Astrocyte (in vitro differentiated cells and primary cell): ENCODE measurements at regions not wholly inside any gene's neighbourhood (a gene's known extent, or its start where the extent isn't known, plus 50 kb on each side); places are given as distances from the start of the nearest gene placed in this dataset.
A peak's percentile ranks its signal among the peaks of the same experiment; 100 is the strongest.

Experiments used
- DNase-seq: peaks from one replicate; pipeline ENCODE4 v3.0.0-alpha.2; 2010; ENCODE audit warnings: low read depth
- FAIRE-seq: peaks from 2 replicates; lab custom pipeline; 2011; peaks lifted over from hg19 to GRCh38; lab: Jason Lieb, UNC
- H2AFZ ChIP-seq: 2 replicates; pipeline ENCODE4 v1.6.0; 2012; ENCODE audit warnings: low read depth, low read length, inconsistent platforms
- H3K27ac ChIP-seq: 2 replicates; pipeline ENCODE4 v1.5.1; 2011; ENCODE audit warnings: low read depth, low read length, inconsistent platforms
- H3K27me3 ChIP-seq: 2 replicates; pipeline ENCODE4 v1.6.0; 2011; ENCODE audit warnings: low read length, inconsistent platforms; ENCODE audit not compliant: insufficient read depth
- H3K36me3 ChIP-seq: 2 replicates; pipeline ENCODE4 v1.5.1; 2011; ENCODE audit warnings: low read length, inconsistent platforms; ENCODE audit not compliant: insufficient read depth
- H3K4me1 ChIP-seq: 2 replicates; pipeline ENCODE4 v1.5.1; 2011; ENCODE audit warnings: low read length, inconsistent platforms; ENCODE audit not compliant: insufficient read depth
- H3K4me2 ChIP-seq: 2 replicates; pipeline ENCODE4 v1.6.0; 2012; ENCODE audit warnings: low read length, inconsistent platforms
- H3K4me3 ChIP-seq: 2 replicates; pipeline ENCODE4 v1.5.1; 2011; ENCODE audit warnings: low read depth, mild to moderate bottlenecking, low read length, inconsistent platforms; ENCODE audit not compliant: insufficient read depth
- H3K79me2 ChIP-seq: 2 replicates; pipeline ENCODE4 v1.6.0; 2012; ENCODE audit warnings: mild to moderate bottlenecking, low read length, inconsistent platforms; ENCODE audit not compliant: insufficient read depth
- H3K9ac ChIP-seq: 2 replicates; pipeline ENCODE4 v1.6.0; 2012; ENCODE audit warnings: mild to moderate bottlenecking, low read length, inconsistent platforms
- H3K9me3 ChIP-seq: 2 replicates; pipeline ENCODE4 v1.5.1; 2012; ENCODE audit warnings: low read depth, mild to moderate bottlenecking, low read length, inconsistent platforms; ENCODE audit not compliant: insufficient read depth
- H4K20me1 ChIP-seq: 2 replicates; pipeline ENCODE4 v1.6.0; 2012; ENCODE audit warnings: low read length, inconsistent platforms; ENCODE audit not compliant: insufficient read depth
- H3K27ac Mint-ChIP-seq: one replicate; pipeline ENCODE4 v1.8.0; 2021; ENCODE audit warnings: mild to moderate bottlenecking, mixed read lengths; ENCODE audit not compliant: unreplicated experiment
- H3K27me3 Mint-ChIP-seq: one replicate; pipeline ENCODE4 v1.8.0; 2021; ENCODE audit warnings: low read depth, mixed read lengths; ENCODE audit not compliant: unreplicated experiment
- H3K36me3 Mint-ChIP-seq: one replicate; pipeline ENCODE4 v1.8.0; 2021; ENCODE audit warnings: low read depth, mixed read lengths; ENCODE audit not compliant: unreplicated experiment
- H3K4me1 Mint-ChIP-seq: one replicate; pipeline ENCODE4 v1.8.0; 2021; ENCODE audit warnings: low read depth, mixed read lengths; ENCODE audit not compliant: unreplicated experiment
- H3K4me3 Mint-ChIP-seq: one replicate; pipeline ENCODE4 v1.8.0; 2021; ENCODE audit warnings: mild to moderate bottlenecking, moderate library complexity, mixed read lengths; ENCODE audit not compliant: unreplicated experiment
- H3K9me3 Mint-ChIP-seq: one replicate; pipeline ENCODE4 v1.8.0; 2021; ENCODE audit warnings: mild to moderate bottlenecking, mixed read lengths; ENCODE audit not compliant: unreplicated experiment
- CTCF ChIP-seq: IDR thresholded peaks from 2 replicates; pipeline ENCODE4 v1.5.1; 2011; ENCODE audit warnings: low read depth, mild to moderate bottlenecking, inconsistent platforms, low read length, moderate library complexity; ENCODE audit not compliant: insufficient read depth
- EZH2 ChIP-seq: IDR thresholded peaks from 2 replicates; pipeline ENCODE4 v1.6.1; 2012; ENCODE audit warnings: mild to moderate bottlenecking, low read length, inconsistent platforms; ENCODE audit not compliant: insufficient read depth

- no peak overlapping the region for H3K27ac ChIP-seq
- H3K4me3 Mint-ChIP-seq = no peak overlapping the region
- no peak overlapping the region for H3K4me2 ChIP-seq
- peak overlapping the region; percentile 15 for H3K27ac Mint-ChIP-seq
- peaks cover 3% of the 10 kb centered on the region for H3K4me1 Mint-ChIP-seq
- H3K9me3 ChIP-seq = no peaks in the 10 kb centered on the region
- no peak overlapping the region for H3K4me3 ChIP-seq
- DNase-seq = peak; percentile 40
- no peaks in the 10 kb centered on the region for H3K4me1 ChIP-seq
- no peak overlapping the region for H2AFZ ChIP-seq
- no peaks in the 10 kb centered on the region for H3K79me2 ChIP-seq
- no peaks in the 10 kb centered on the region for H4K20me1 ChIP-seq
- TF ChIP-seq EZH2 (no peak), CTCF (no peak)
- no peaks in the 10 kb centered on the region for H3K36me3 ChIP-seq
- H3K36me3 Mint-ChIP-seq = no peaks in the 10 kb centered on the region
- H3K9me3 Mint-ChIP-seq = peaks cover 13% of the 10 kb centered on the region
- H3K27me3 Mint-ChIP-seq = no peaks in the 10 kb centered on the region
- H3K9ac ChIP-seq = no peak overlapping the region
- no peaks in the 10 kb centered on the region for H3K27me3 ChIP-seq
- FAIRE-seq = no peak
Measured at GRCh38 chr12:58283553-58283952, 342.2 kb downstream of the ATP23 start.

GRCh38 chr12:58285551-58285950, 344.2 kb downstream of the ATP23 start:
- H3K9me3 ChIP-seq = no peaks in the 10 kb centered on the region
- no peaks in the 10 kb centered on the region for H3K4me1 ChIP-seq
- DNase-seq (no peak), FAIRE-seq (no peak)
- Mint-ChIP-seq H3K4me3 (no peak overlapping the region), H3K4me1 (peaks cover 3% of the 10 kb centered on the region), H3K36me3 (no peaks in the 10 kb centered on the region), H3K27ac (no peak overlapping the region), H3K9me3 (peaks cover 11% of the 10 kb centered on the region), H3K27me3 (no peaks in the 10 kb centered on the region)
- H4K20me1 ChIP-seq = no peaks in the 10 kb centered on the region
- no peaks in the 10 kb centered on the region for H3K36me3 ChIP-seq
- H3K27me3 ChIP-seq = no peaks in the 10 kb centered on the region
- no peak overlapping the region for H3K4me3 ChIP-seq
- no peak overlapping the region for H3K9ac ChIP-seq
- H3K4me2 ChIP-seq = no peak overlapping the region
- H3K79me2 ChIP-seq = no peaks in the 10 kb centered on the region
- no peak overlapping the region for H3K27ac ChIP-seq
- no peak overlapping the region for H2AFZ ChIP-seq
- TF ChIP-seq CTCF = no peak
- no peak for TF ChIP-seq EZH2

GRCh38 chr12:58286353-58286752, 345.0 kb downstream of the ATP23 start:
- no peak overlapping the region for H3K27ac ChIP-seq
- H3K4me2 ChIP-seq = no peak overlapping the region
- FAIRE-seq = no peak

More at GRCh38 chr12:58286353-58286752, 345.0 kb downstream of the ATP23 start:
- H3K27me3 ChIP-seq = no peaks in the 10 kb centered on the region
- H3K9me3 Mint-ChIP-seq = peaks cover 10% of the 10 kb centered on the region
- DNase-seq = no peak
- H2AFZ ChIP-seq = no peak overlapping the region
- no peaks in the 10 kb centered on the region for H3K36me3 Mint-ChIP-seq
- no peak overlapping the region for H3K9ac ChIP-seq
- H3K4me1 ChIP-seq = no peaks in the 10 kb centered on the region
- no peak overlapping the region for H3K4me3 Mint-ChIP-seq
- H3K27me3 Mint-ChIP-seq = no peaks in the 10 kb centered on the region
- TF ChIP-seq EZH2 (no peak), CTCF (no peak)
- no peaks in the 10 kb centered on the region for H4K20me1 ChIP-seq
- peaks cover 3% of the 10 kb centered on the region for H3K4me1 Mint-ChIP-seq
- H3K4me3 ChIP-seq = no peak overlapping the region
- no peaks in the 10 kb centered on the region for H3K9me3 ChIP-seq
- H3K79me2 ChIP-seq = no peaks in the 10 kb centered on the region
- no peaks in the 10 kb centered on the region for H3K36me3 ChIP-seq
- no peak overlapping the region for H3K27ac Mint-ChIP-seq
